ENCODE measurements at regions not wholly inside any gene's neighbourhood (a gene's known extent, or its start where the extent isn't known, plus 50 kb on each side); places are given as distances from the start of the nearest gene placed in this dataset.
A peak's percentile ranks its signal among the peaks of the same experiment; 100 is the strongest.
"Not testable (repeated sequence)": the region's sequence is repeated elsewhere in the genome, so short reads cannot be mapped to it uniquely, and the experiment has no call there.

GRCh38 chr1:221204055-221204833, 325.0 kb downstream of the HLX start:
- DNase-seq, result no peak

GRCh38 chr1:221206076-221206475, 326.8 kb downstream of the HLX start:
- DNase-seq, result no peak

GRCh38 chr1:221212926-221213325, 333.7 kb downstream of the HLX start:
- no peak for DNase-seq

GRCh38 chr1:221217029-221217428, 337.8 kb downstream of the HLX start:
- peak; percentile 78 for DNase-seq

- DNase-seq, result no peak
These were observed 344.0 kb downstream of the HLX start for GRCh38 chr1:221223281-221223680.

- no peak for DNase-seq
These were observed 348.2 kb downstream of the HLX start for GRCh38 chr1:221227460-221227859.

GRCh38 chr1:221227872-221228337, 348.7 kb downstream of the HLX start:
- no peak for DNase-seq

- no peak for DNase-seq
These were observed 349.4 kb downstream of the HLX start for GRCh38 chr1:221228594-221228993.

GRCh38 chr1:221230605-221231004, 351.4 kb downstream of the HLX start:
- peak; percentile 7 for DNase-seq

GRCh38 chr1:221234791-221235190, 355.5 kb downstream of the HLX start:
- peak; percentile 19 for DNase-seq

GRCh38 chr1:221237587-221237986, 358.3 kb downstream of the HLX start:
- no peak for DNase-seq

GRCh38 chr1:221239181-221239580, 359.9 kb downstream of the HLX start:
- no peak for DNase-seq

GRCh38 chr1:221239792-221240191, 360.5 kb downstream of the HLX start:
- DNase-seq, result peak; percentile 26

GRCh38 chr1:221240690-221241089, 361.4 kb downstream of the HLX start:
- DNase-seq, result no peak

GRCh38 chr1:221241157-221241556, 361.9 kb downstream of the HLX start:
- DNase-seq, result no peak

- DNase-seq, result peak; percentile 21
These were observed 362.3 kb downstream of the HLX start for GRCh38 chr1:221241592-221241991.

GRCh38 chr1:221246067-221246466, 366.8 kb downstream of the HLX start:
- DNase-seq, result no peak

- DNase-seq, result no peak
These were observed 367.6 kb downstream of the HLX start for GRCh38 chr1:221246628-221247415.

GRCh38 chr1:221251580-221251979, 372.3 kb downstream of the HLX start:
- DNase-seq, result no peak

GRCh38 chr1:221254813-221255212, 375.6 kb downstream of the HLX start:
- no peak for DNase-seq

GRCh38 chr1:221256773-221257172, 377.5 kb downstream of the HLX start:
- no peak for DNase-seq

GRCh38 chr1:221257548-221257947, 378.3 kb downstream of the HLX start:
- DNase-seq, result not testable (repeated sequence)

- DNase-seq, result not testable (repeated sequence)
These were observed 383.4 kb downstream of the HLX start for GRCh38 chr1:221262677-221263076.

Measured in fibroblast of skin of right biceps (primary cell).